TTC549 (cell line): ENCODE measurements at regions not wholly inside any gene's neighbourhood (a gene's known extent, or its start where the extent isn't known, plus 50 kb on each side); places are given as distances from the start of the nearest gene placed in this dataset.

Experiments used
- FAIRE-seq: peaks from 2 replicates; lab custom pipeline; 2012; peaks lifted over from hg19 to GRCh38; lab: Jason Lieb, UNC

DNA sequence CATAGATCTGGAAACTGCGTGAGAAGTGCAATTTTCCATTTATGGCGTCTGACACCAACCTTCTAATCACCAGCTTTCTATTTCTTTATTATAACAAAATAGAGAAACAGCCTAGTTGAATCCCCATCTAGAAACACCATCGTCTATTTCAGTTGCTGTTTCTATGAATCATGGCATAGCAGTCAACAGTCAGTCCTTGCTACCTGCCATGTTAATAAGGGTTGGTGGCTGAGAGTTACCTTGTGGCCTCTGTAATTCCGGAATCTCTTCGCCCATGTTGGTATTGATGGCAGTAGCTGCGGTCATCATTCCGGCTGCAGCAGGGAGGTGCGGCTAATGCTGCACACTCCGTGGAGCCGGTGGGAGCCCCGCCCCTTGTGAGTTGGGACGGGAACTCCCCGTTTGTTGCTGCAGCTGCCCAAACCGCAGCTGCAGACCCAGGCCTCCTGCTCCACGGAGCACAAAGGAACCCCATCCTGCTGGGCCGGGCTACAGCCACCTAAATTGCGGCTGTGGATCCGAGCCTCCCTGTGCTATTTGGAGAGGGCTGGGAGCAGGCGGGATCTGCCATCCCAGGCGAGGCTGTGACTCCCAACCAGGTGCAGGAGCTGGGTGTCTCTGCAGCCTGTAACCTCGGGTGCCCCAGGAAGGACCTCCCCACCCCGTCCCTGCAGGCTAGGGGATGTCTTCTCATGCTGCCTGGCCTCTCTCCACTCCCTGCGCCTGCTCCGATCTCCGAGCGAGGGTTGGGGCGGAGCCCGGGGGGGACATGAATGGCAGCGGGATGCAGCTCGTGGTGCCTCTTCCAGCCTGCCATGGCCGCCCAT, 115.4 kb upstream of the STK26 start:
- FAIRE-seq: no peak

DNA sequence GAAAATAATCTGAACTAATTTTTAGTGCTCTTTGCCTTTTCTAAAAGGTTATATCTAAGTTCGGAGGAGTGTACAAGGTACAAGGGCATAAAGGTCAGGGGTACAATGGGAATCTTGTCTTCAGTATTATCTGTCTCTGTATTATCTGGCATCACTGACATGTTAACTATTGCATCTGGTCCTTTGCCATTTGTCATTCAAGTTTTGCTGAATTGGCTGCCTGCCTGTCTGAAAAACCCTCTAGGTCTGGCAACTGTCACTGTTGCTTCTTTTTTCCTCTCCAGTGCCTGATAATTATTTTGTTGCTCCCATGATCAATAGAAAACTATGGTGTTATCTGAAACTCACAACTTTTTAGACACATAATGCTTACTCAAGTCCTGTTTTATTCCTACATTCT, 112.5 kb upstream of the STK26 start:
- no peak for FAIRE-seq

DNA sequence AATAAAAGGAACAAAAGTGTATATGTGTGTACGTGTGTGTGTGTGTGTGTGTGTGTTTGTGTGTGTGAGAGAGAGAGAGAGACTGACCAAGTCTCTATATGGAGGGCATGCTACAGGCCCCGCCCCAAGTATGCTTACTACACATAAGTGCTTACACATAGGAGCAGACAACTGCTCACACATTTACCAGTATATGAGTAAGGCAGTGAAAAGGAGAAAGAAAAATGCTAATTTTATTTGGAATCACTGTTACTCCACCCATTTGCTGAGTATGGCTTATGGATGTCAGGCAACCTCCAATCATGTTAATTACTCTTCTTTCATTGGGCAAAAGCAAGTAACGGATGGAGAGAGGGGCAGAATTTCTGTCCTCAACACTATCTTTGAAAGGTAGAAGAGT, 107.6 kb upstream of the STK26 start:
- no peak for FAIRE-seq

DNA sequence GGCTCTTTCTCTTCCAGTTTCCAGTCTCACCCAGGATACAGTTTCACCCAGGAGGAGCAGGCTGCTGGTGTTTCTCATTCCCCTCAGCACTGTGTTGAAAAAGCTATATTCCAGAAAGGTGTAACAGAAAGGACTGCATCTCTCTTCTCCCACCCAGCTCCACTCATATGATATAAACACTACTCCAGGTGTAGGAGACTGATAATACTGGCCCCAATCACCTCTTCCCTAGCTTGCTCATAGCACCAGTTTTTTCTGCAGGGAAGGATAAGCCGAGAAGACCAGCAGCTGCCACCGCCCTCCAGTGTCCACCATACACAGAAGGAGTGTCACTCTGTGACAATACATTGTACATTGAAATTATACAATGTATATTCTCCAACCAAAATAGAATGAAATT, 105.5 kb upstream of the STK26 start:
- FAIRE-seq: no peak

DNA sequence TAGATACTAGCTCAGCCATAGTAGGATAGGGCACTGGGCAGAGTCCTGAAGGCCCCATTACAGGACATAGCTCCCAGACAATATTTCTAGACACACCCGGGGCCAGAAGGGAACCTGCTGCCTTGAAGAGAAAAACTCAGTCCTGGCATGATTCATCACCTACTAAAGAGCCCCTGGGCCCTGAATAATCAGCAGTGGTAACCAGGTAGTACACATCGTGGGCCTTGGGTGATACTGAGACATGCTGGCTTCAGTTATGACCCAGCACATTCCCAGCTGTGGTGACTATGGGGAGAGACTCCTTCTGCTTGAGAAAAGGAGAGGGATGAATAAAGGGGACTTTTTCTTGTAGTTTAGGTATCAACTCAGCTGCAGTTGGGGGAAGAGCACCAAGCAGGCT, 104.3 kb upstream of the STK26 start:
- no peak for FAIRE-seq

DNA sequence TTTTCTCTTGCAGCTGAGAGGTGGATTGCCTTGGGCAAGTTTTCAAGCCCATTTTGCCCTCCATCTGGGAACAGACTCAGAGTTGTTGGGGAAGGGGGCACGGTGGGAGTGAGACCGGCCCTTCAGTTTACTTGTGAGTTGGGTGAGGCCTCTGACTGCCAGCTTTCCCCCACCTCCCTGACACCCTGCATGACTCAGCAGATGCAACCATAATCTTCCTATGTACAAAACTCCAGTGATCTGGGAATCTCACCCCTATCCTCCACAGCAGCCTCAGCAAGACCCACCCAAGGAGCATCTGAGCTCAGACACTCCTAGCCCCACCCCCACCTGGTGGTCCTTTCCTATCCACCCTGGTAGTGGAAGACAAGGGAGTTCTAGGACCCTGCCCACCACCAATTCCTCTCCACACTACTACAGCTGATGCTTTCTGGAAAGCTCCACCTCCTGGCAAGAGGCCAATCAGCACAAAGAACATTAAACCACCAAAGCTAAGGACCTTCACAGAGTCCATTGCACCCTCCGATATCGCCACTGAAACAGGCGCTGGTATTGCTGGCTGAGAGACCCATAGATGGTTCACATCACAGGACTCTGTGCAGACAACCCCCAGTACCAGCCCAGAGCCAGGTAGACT, 99.4 kb upstream of the STK26 start:
- no peak for FAIRE-seq

DNA sequence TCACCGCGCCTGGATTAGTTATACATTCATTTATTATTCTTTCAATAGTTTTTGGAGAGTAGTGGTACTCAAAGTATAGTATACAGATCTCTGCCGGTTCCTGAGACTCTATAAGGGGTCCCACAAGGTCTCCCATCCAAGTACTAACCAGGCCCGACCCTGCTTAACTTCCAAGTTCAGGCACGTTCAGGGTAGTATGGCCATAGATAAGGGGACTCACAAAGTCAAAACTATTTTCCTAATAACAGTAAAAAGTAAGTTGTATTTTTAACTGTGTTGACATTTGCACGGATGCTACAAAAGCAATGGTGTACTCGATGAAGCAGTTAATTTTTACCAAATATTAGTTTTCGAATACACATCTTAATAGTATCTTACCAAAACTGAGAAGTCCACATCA, 84.4 kb upstream of the STK26 start:
- FAIRE-seq: no peak

DNA sequence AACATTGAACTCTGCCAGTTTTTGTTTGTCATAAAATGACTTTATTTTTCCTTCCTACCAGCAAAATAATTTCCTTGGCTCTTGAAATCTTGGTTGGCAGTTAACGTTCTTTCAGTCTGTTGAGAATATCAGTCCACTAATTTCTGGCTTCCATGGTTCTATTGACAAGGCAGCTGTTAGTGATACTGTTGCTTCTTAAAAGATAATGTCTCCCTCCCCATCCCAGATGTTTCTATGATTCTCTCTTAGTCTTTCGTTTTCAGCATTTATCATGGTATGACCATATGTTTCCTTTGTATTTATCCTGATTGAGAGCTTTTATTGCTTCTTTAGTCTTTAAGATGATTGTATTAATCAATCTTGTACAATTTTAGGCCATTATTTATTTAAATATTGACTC, 81.1 kb upstream of the STK26 start:
- FAIRE-seq: no peak

DNA sequence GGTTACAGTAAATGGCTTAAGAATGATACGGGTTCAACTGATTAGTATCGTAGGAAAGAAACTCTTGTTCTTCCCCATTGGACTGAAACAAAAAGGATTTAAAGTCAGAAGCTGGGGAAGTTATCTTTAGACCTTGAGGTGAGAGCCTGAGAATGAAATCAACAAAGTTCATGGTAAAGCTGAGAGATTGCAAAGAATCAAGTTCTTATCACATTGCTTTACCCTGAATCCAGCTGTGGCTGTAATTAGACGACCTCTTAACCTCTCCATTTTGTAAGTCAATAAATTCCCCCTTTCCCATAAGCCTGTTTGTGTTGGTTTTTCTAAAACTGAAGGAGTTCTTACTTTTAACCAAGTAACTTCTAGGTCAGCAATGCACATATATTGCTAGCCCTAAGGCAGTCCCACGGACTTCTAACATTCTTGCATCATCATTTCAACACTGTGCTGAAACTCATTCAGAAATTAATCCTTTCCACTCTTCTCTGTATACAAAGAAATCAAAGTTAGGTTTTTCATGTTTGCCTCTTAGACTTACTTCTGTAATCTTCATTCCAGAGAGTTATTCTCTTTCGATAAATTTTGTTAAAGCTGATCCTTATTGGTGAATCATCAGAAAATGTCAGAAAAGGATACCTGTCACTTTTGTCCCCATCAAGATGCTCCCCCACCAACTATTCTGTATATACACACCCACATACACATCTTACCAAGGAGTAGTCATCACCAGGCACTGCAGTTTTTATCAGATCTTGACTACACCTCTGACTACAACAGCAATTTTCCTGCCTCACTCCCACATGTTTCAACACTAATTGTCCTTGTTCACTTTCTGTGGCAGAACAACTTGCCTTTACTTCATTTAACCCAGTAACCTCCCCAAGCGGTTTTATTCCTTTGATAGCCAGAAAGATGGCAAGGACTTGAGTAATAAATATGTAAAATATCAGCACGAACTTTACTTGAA, 77.9 kb upstream of the STK26 start:
- no peak for FAIRE-seq

DNA sequence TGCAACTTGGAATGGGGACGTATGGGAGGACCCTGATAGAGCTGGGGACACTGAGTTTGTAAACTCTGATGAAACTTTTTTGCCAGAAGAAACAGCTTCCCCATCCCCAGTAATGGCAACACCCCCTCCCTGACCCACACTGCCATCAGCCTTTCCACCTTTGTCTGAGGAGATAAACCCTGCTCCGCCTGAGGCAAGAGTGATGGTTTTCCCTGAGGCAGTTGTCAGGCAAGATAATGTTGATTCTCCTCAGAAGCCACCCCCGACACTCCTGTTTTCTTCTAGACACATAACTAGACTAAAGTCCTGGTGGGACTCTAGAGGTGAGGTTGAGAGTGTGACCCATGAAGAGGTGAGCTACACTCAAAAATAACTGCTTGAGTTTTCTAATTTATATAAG, 71.9 kb upstream of the STK26 start:
- no peak for FAIRE-seq

DNA sequence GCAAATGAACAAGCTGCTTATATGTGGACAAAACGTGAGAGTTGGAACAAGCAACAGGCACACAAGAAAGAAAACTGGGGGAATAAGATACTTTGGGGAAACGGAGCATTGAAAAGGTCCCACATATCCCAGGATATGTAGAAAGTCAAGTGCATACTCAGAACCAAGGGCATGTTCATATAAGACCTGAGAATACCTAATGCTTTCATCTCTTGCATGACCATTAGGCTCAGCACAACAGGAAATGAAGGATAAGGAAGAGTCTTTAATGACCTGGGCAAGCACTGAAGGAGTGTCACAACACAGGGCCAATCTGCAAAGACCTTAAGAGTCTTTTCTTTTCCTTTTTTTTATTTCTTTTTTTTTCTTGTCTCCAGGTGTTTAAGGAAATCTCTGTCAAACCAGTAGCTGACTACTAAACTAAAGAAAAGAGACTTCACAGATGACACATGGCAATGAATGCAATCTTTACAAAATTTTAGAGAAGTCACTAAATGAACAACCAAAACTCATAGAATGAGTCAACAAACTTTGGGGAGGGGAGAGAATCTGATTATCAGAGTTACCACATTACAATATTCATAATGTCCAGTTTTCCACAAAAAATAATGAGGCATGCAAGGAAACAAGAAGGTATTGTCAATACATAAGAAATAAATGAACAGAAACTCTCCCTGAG, 67.9 kb upstream of the STK26 start:
- no peak for FAIRE-seq

DNA sequence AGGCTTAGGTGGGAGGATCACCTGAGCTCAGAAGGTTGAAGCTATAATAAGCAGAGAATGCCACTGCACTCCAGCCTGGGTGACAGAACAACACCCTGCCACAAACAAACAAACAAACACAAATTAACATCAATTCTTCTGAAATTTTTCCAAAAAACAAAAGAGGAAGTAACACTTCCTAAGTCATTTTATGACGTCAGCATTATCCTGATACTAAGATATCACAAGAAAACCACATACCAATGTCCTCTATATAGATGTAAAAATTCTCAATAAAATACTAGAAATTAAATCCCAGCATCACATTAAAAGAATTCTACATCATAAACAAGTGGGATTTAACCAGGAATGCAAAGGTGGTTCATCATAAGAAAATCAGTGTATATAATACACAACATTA, 64.4 kb upstream of the STK26 start:
- FAIRE-seq: no peak

DNA sequence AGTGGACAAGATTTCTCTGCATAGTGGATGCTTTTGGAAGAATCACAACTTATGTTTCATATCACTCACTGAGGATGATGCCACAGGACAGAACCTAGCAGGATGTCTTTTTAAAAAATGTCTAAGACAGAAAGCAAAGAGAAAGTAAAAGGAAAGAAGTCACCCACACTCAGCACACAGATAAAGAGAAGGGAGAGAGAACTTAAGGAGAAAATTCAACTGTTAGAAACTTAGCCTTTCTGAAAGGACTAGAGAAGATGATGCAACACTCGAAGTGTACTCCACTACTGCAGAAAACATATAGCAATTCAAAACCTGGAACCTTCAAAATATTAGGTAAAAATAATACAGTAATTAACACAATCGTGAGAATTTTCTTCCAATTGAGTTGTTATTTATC, 52.8 kb upstream of the STK26 start:
- FAIRE-seq: no peak
